ENCODE measurements at regions not wholly inside any gene's neighbourhood (a gene's known extent, or its start where the extent isn't known, plus 50 kb on each side); places are given as distances from the start of the nearest gene placed in this dataset.
A peak's percentile ranks its signal among the peaks of the same experiment; 100 is the strongest.

GRCh38 chr5:145708169-145708568 is 127.0 kb downstream of the PRELID2 start:
- no peak for DNase-seq

GRCh38 chr5:145704724-145705123 is 130.4 kb downstream of the PRELID2 start:
- no peak for DNase-seq

GRCh38 chr5:145703856-145704255 is 131.3 kb downstream of the PRELID2 start:
- DNase-seq: no peak

- no peak for DNase-seq
Measured at GRCh38 chr5:145701404-145701803, 133.7 kb downstream of the PRELID2 start.

GRCh38 chr5:145699846-145700245 is 135.3 kb downstream of the PRELID2 start:
- DNase-seq: no peak

- DNase-seq: peak; percentile 66
Measured at GRCh38 chr5:145697251-145697990, 137.7 kb downstream of the PRELID2 start.

GRCh38 chr5:145689235-145689634 is 145.9 kb downstream of the PRELID2 start:
- no peak for DNase-seq

- DNase-seq: no peak
Measured at GRCh38 chr5:145687943-145688342, 147.2 kb downstream of the PRELID2 start.

- DNase-seq: no peak
Measured at GRCh38 chr5:145685417-145685816, 149.7 kb downstream of the PRELID2 start.

- peak; percentile 83 for DNase-seq
Measured at GRCh38 chr5:145683431-145683830, 151.7 kb downstream of the PRELID2 start.

GRCh38 chr5:145682197-145682899 is 152.8 kb downstream of the PRELID2 start:
- DNase-seq: no peak

GRCh38 chr5:145681686-145682085 is 153.5 kb downstream of the PRELID2 start:
- DNase-seq: peak; percentile 90

- no peak for DNase-seq
Measured at GRCh38 chr5:145681216-145681615, 153.9 kb downstream of the PRELID2 start.

- DNase-seq: no peak
Measured at GRCh38 chr5:145680767-145681166, 154.4 kb downstream of the PRELID2 start.

- DNase-seq: peak; percentile 14
Measured at GRCh38 chr5:145680169-145680568, 155.0 kb downstream of the PRELID2 start.

- DNase-seq: no peak
Measured at GRCh38 chr5:145678255-145678654, 156.9 kb downstream of the PRELID2 start.

GRCh38 chr5:145673786-145674185 is 161.4 kb downstream of the PRELID2 start:
- DNase-seq: no peak

- no peak for DNase-seq
Measured at GRCh38 chr5:145668714-145669113, 166.4 kb downstream of the PRELID2 start.

- no peak for DNase-seq
Measured at GRCh38 chr5:145667742-145668141, 167.4 kb downstream of the PRELID2 start.

- no peak for DNase-seq
Measured at GRCh38 chr5:145666591-145666990, 168.6 kb downstream of the PRELID2 start.

- no peak for DNase-seq
Measured at GRCh38 chr5:145661737-145662485, 173.2 kb downstream of the PRELID2 start.

GRCh38 chr5:145660897-145661640 is 174.1 kb downstream of the PRELID2 start:
- DNase-seq: no peak

- no peak for DNase-seq
Measured at GRCh38 chr5:145658435-145658834, 176.7 kb downstream of the PRELID2 start.

All from hematopoietic multipotent progenitor cell treated with erythropoietin and hydrocortisone succinate and interleukin-3 and kit ligand, for 8 days (in vitro differentiated cells).